HG03097 (cell line): ENCODE measurements at regions not wholly inside any gene's neighbourhood (a gene's known extent, or its start where the extent isn't known, plus 50 kb on each side); places are given as distances from the start of the nearest gene placed in this dataset.

Experiments
- ATAC-seq: cut with Tn5 transposase; IDR thresholded peaks from one replicate; pipeline ENCODE4 v1.9.1; 2021; ENCODE audit not compliant: unreplicated experiment, low FRiP score

GRCh38 chr5:20500546-20500945, 512.5 kb upstream of the CDH18 start:
- no peak for ATAC-seq

- no peak for ATAC-seq
Measured at GRCh38 chr5:20498926-20499325, 510.9 kb upstream of the CDH18 start.

- ATAC-seq: no peak
Measured at GRCh38 chr5:20498102-20498501, 510.1 kb upstream of the CDH18 start.

GRCh38 chr5:20497356-20497755, 509.4 kb upstream of the CDH18 start:
- ATAC-seq: no peak

GRCh38 chr5:20494706-20495105, 506.7 kb upstream of the CDH18 start:
- ATAC-seq: no peak

- no peak for ATAC-seq
Measured at GRCh38 chr5:20486826-20487225, 498.8 kb upstream of the CDH18 start.

- no peak for ATAC-seq
Measured at GRCh38 chr5:20476016-20476415, 488.0 kb upstream of the CDH18 start.

GRCh38 chr5:20470997-20471396, 483.0 kb upstream of the CDH18 start:
- no peak for ATAC-seq

GRCh38 chr5:20469792-20470191, 481.8 kb upstream of the CDH18 start:
- ATAC-seq: no peak

- ATAC-seq: no peak
Measured at GRCh38 chr5:20469390-20469789, 481.4 kb upstream of the CDH18 start.

- no peak for ATAC-seq
Measured at GRCh38 chr5:20466512-20466911, 478.5 kb upstream of the CDH18 start.

GRCh38 chr5:20463206-20463605, 475.2 kb upstream of the CDH18 start:
- ATAC-seq: no peak

- ATAC-seq: no peak
Measured at GRCh38 chr5:20446121-20446520, 458.1 kb upstream of the CDH18 start.

- ATAC-seq: no peak
Measured at GRCh38 chr5:20445326-20445860, 457.4 kb upstream of the CDH18 start.

- ATAC-seq: no peak
Measured at GRCh38 chr5:20434786-20435185, 446.8 kb upstream of the CDH18 start.

- no peak for ATAC-seq
Measured at GRCh38 chr5:20420991-20421595, 433.1 kb upstream of the CDH18 start.
